ENCODE measurements at regions not wholly inside any gene's neighbourhood (a gene's known extent, or its start where the extent isn't known, plus 50 kb on each side); places are given as distances from the start of the nearest gene placed in this dataset.

DNA sequence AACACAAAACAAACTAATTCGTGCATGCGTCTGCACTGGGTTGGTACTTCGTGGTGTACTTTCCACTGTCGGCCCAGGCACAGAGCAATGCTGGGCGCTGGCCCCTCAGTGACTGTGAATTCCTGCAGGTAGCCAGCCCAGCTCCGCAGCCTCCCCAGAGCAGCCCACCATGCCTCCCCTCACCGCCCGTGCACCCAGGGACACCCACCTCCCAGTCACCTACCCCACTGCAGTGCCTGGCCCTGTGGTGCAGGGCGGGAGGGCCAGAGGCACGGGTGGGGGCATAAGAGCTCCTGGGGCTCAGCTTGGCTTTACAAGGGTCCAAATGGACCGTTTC, 93.1 kb upstream of the ZNF507 start:
- TF ChIP-seq, protein P1, sequence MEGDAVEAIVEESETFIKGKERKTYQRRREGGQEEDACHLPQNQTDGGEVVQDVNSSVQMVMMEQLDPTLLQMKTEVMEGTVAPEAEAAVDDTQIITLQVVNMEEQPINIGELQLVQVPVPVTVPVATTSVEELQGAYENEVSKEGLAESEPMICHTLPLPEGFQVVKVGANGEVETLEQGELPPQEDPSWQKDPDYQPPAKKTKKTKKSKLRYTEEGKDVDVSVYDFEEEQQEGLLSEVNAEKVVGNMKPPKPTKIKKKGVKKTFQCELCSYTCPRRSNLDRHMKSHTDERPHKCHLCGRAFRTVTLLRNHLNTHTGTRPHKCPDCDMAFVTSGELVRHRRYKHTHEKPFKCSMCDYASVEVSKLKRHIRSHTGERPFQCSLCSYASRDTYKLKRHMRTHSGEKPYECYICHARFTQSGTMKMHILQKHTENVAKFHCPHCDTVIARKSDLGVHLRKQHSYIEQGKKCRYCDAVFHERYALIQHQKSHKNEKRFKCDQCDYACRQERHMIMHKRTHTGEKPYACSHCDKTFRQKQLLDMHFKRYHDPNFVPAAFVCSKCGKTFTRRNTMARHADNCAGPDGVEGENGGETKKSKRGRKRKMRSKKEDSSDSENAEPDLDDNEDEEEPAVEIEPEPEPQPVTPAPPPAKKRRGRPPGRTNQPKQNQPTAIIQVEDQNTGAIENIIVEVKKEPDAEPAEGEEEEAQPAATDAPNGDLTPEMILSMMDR (IDR thresholded peaks at IDR 0.05): no peak
- TF ChIP-seq POLR2A (IDR thresholded peaks at IDR 0.05) (no peak), EP300 (IDR thresholded peaks at IDR 0.05) (no peak)

Data from upper lobe of left lung (tissue), 4 donors.